Keratinocyte (primary cell): ENCODE measurements at regions not wholly inside any gene's neighbourhood (a gene's known extent, or its start where the extent isn't known, plus 50 kb on each side); places are given as distances from the start of the nearest gene placed in this dataset.

Source experiments
- DNase-seq: peaks from one replicate; pipeline ENCODE4 v3.0.0-alpha.2; 2011; ENCODE audit warnings: low read depth, missing footprints, low spot score
- FAIRE-seq: peaks from 2 replicates; lab custom pipeline; 2011; peaks lifted over from hg19 to GRCh38; lab: Jason Lieb, UNC
- H2AFZ ChIP-seq: 2 replicates; pipeline ENCODE4 v1.6.0; 2012; ENCODE audit warnings: low read length, control low read depth, inconsistent platforms; ENCODE audit not compliant: control insufficient read depth
- H3K27ac ChIP-seq: 2 replicates; pipeline ENCODE4 v1.5.1; 2011; ENCODE audit warnings: low read length; ENCODE audit not compliant: control insufficient read depth, insufficient read depth
- H3K27me3 ChIP-seq: 3 replicates; pipeline ENCODE4 v1.6.0; 2011; ENCODE audit warnings: low read length; ENCODE audit not compliant: control insufficient read depth, insufficient read depth; ENCODE audit errors: extremely low read depth
- H3K36me3 ChIP-seq, 2 experiments: 2 replicates in 1 of 2; 3 replicates in 1 of 2; pipeline ENCODE4 v1.5.1; 2011; ENCODE audit warnings: low read length in 2 of 2, mild to moderate bottlenecking in 1 of 2; ENCODE audit not compliant: control insufficient read depth in 2 of 2, insufficient read depth in 2 of 2; ENCODE audit errors: extremely low read depth in 1 of 2
- H3K4me1 ChIP-seq: 3 replicates; pipeline ENCODE4 v1.5.1; 2011; ENCODE audit warnings: low read length; ENCODE audit not compliant: control insufficient read depth, insufficient read depth; ENCODE audit errors: extremely low read depth
- H3K4me2 ChIP-seq: 3 replicates; pipeline ENCODE4 v1.6.0; 2011; ENCODE audit warnings: low read depth, low read length; ENCODE audit not compliant: control insufficient read depth, insufficient read depth; ENCODE audit errors: extremely low read depth
- H3K4me3 ChIP-seq, 3 experiments: fragments of 200-600 bp in 1 of 3; sonication (generic) in 1 of 3; 2 replicates in 2 of 3; 3 replicates in 1 of 3; pipeline ENCODE4 v1.5.1; 2011 to 2016; ENCODE audit warnings: low read length in 3 of 3, mild to moderate bottlenecking in 3 of 3, control low read depth in 2 of 3, inconsistent platforms in 1 of 3, low read depth in 1 of 3, mixed read lengths in 1 of 3, mixed run types in 1 of 3, moderate library complexity in 1 of 3; ENCODE audit not compliant: control insufficient read depth in 2 of 3, insufficient read depth in 2 of 3; ENCODE audit errors: extremely low read depth in 1 of 3
- H3K79me2 ChIP-seq: 2 replicates; pipeline ENCODE4 v1.6.0; 2012; ENCODE audit warnings: low read length; ENCODE audit not compliant: control insufficient read depth, insufficient read depth
- H3K9ac ChIP-seq: 3 replicates; pipeline ENCODE4 v1.6.0; 2011; ENCODE audit warnings: low read length; ENCODE audit not compliant: control insufficient read depth, insufficient read depth; ENCODE audit errors: extremely low read depth
- H3K9me1 ChIP-seq: 3 replicates; pipeline ENCODE4 v1.6.0; 2011; ENCODE audit warnings: low read length; ENCODE audit not compliant: control insufficient read depth, insufficient read depth; ENCODE audit errors: extremely low read depth
- H3K9me3 ChIP-seq: 2 replicates; pipeline ENCODE4 v1.5.1; 2012; ENCODE audit warnings: low read depth, low read length; ENCODE audit not compliant: control insufficient read depth
- H4K20me1 ChIP-seq: 3 replicates; pipeline ENCODE4 v1.6.0; 2011; ENCODE audit warnings: low read length; ENCODE audit not compliant: control insufficient read depth, insufficient read depth; ENCODE audit errors: extremely low read depth
- EZH2 ChIP-seq: IDR thresholded peaks from one replicate; pipeline ENCODE4 v1.6.1; 2012; ENCODE audit warnings: inconsistent platforms, mild to moderate bottlenecking, low read length, moderate library complexity
- dilution Hi-C: fragments of 300-500 bp; cut with MboI; formaldehyde crosslinking; loops from one replicate; pipeline ENCODE4 v1.7.0; 2020; ENCODE audit warnings: low sequenced_read_pairs; ENCODE audit not compliant: extremely low pct_ligation_motif_present
- TF ChIP-seq, protein P1 (sequence below), 3 experiments: IDR thresholded peaks in 1 of 3; conservative IDR thresholded peaks in 1 of 3; optimal IDR thresholded peaks in 1 of 3; 2 replicates in 2 of 3; 3 replicates in 1 of 3; pipeline versions ENCODE3 to v1.5.1; 2011; ENCODE audit warnings: low read length in 3 of 3, mild to moderate bottlenecking in 3 of 3, moderate library complexity in 2 of 3, control low read depth in 1 of 3, inconsistent platforms in 1 of 3; ENCODE audit not compliant: insufficient read depth in 2 of 3; ENCODE audit errors: extremely low read depth in 1 of 3

DNA sequence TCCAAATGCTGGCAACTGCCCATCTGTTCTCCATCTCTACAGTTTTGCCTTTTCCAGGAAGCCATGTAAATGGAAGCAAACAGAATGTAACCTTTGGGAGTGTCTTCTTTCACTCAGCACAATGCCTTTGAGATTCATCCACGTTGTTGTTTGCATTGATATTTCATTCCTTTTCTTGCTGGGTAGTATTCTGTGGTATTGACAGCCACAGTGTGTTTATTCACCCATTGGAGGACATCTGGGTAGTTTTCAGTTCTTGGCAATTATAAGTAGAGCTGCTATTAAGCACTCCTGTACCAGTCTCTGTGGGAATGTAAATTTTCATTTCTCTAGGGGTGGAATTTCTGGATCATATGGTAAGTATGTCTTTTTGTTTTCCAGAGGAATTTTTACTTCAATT is 194.3 kb upstream of the RPS6KA3 start:
- TF ChIP-seq EZH2 = no peak
- TF ChIP-seq, protein P1, sequence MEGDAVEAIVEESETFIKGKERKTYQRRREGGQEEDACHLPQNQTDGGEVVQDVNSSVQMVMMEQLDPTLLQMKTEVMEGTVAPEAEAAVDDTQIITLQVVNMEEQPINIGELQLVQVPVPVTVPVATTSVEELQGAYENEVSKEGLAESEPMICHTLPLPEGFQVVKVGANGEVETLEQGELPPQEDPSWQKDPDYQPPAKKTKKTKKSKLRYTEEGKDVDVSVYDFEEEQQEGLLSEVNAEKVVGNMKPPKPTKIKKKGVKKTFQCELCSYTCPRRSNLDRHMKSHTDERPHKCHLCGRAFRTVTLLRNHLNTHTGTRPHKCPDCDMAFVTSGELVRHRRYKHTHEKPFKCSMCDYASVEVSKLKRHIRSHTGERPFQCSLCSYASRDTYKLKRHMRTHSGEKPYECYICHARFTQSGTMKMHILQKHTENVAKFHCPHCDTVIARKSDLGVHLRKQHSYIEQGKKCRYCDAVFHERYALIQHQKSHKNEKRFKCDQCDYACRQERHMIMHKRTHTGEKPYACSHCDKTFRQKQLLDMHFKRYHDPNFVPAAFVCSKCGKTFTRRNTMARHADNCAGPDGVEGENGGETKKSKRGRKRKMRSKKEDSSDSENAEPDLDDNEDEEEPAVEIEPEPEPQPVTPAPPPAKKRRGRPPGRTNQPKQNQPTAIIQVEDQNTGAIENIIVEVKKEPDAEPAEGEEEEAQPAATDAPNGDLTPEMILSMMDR (optimal IDR thresholded peaks at IDR 0.05 in 1 of 3, IDR thresholded peaks at IDR 0.05 in 1 of 3, conservative IDR thresholded peaks at IDR 0.05 in 1 of 3; ENCODE audit: extremely low read depth in 1 of 3, insufficient read depth in 2 of 3, low read length in 3 of 3) = no peak
- Histone ChIP-seq H3K4me3 (no peak overlapping the region), H4K20me1 (no peaks in the 10 kb centered on the region), H3K36me3 (no peaks in the 10 kb centered on the region), H3K9ac (no peak overlapping the region), H2AFZ (no peak overlapping the region), H3K9me1 (no peaks in the 10 kb centered on the region), H3K27me3 (no peaks in the 10 kb centered on the region), H3K27ac (no peak overlapping the region), H3K79me2 (no peaks in the 10 kb centered on the region), H3K4me2 (no peak overlapping the region), H3K9me3 (no peaks in the 10 kb centered on the region), H3K4me1 (no peaks in the 10 kb centered on the region)
- DNase-seq (no peak), FAIRE-seq (no peak)
- dilution Hi-C loops = no loop called here

DNA sequence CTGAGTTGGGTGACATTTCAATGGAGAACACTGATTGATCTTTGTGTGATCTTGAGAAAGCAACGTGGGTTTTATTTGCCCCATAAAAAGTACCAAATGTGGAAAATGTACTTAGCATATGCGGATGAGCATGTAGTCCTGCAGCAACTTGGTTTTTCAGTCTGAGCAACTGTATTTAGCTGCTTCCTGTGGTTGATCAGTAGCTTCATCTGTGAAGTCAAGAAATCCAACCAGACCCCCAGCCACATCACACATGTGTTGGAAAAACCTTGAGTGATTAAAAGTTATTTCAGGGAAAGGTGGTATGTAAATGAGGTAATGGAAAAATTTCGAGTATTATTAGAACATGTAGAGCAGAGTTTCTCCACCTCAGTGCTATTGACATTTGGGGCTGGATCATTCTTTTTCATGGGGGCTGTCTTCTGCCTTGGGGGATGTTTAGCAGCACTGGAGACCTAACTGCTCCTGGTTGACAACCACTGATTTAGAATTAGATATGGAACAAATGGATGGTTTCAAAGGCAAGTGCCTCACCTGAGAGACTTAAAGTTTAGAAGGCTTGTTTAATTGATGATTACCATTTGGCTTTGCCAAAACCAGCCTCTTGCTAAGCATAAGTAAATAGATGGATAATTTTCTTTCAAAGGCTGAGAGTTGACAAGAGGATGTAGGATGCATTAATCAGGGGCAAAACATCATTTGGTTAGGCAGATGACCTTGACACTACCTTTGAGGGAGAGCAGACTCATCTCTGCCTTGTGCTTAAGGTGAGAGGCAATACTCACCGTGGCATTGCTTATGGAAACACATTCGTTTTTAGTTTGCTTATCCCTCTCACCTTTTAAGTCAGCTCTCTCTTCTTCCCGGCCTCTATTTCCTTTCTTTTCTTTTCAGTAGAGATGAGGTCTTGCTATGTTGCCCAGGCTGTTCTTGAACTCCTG is 193.0 kb upstream of the RPS6KA3 start:
- Histone ChIP-seq H3K9me3 (no peaks in the 10 kb centered on the region), H3K4me1 (no peaks in the 10 kb centered on the region), H3K9ac (no peak overlapping the region), H3K27me3 (no peaks in the 10 kb centered on the region), H3K36me3 (no peaks in the 10 kb centered on the region), H3K4me3 (no peak overlapping the region), H3K9me1 (no peaks in the 10 kb centered on the region), H3K79me2 (no peaks in the 10 kb centered on the region), H3K4me2 (no peak overlapping the region), H3K27ac (no peak overlapping the region), H4K20me1 (no peaks in the 10 kb centered on the region), H2AFZ (no peak overlapping the region)
- DNase-seq (no peak), FAIRE-seq (no peak)
- dilution Hi-C loops = no loop called here
- TF ChIP-seq, protein P1 (optimal IDR thresholded peaks at IDR 0.05 in 1 of 3, IDR thresholded peaks at IDR 0.05 in 1 of 3, conservative IDR thresholded peaks at IDR 0.05 in 1 of 3; ENCODE audit: extremely low read depth in 1 of 3, insufficient read depth in 2 of 3, low read length in 3 of 3) = no peak
- no peak for TF ChIP-seq EZH2
